22Rv1 (cell line): ENCODE measurements at regions not wholly inside any gene's neighbourhood (a gene's known extent, or its start where the extent isn't known, plus 50 kb on each side); places are given as distances from the start of the nearest gene placed in this dataset.

ENCODE experiments used
- H3K27ac ChIP-seq: fragments of 450-650 bp; 2 replicates; pipeline ENCODE4 v1.5.1; 2017
- CTCF ChIP-seq: fragments of 450-650 bp; IDR thresholded peaks from 2 replicates; pipeline ENCODE4 v1.5.1; 2017; ENCODE audit warnings: mild to moderate bottlenecking
- ZFX ChIP-seq: fragments of 450-650 bp; IDR thresholded peaks from 2 replicates; pipeline ENCODE4 v1.6.1; 2017; ENCODE audit warnings: antibody characterized with exemption, borderline replicate concordance

GRCh38 chr2:188922191-188922590 is 52.0 kb upstream of the COL3A1 start:
- H3K27ac ChIP-seq: no peak overlapping the region
- TF ChIP-seq CTCF (no peak), ZFX (no peak)
